ENCODE measurements at regions not wholly inside any gene's neighbourhood (a gene's known extent, or its start where the extent isn't known, plus 50 kb on each side); places are given as distances from the start of the nearest gene placed in this dataset.
"Not testable (repeated sequence)": the region's sequence is repeated elsewhere in the genome, so short reads cannot be mapped to it uniquely, and the experiment has no call there.

- H3K4me2 ChIP-seq (ENCODE audit: low read length), result no peak overlapping the region
- no peaks in the 10 kb centered on the region for H3K27me3 ChIP-seq (ENCODE audit: control insufficient read depth, insufficient read depth, low read length)
- TF ChIP-seq CTCF (IDR thresholded peaks at IDR 0.05), result no peak
- H3K27ac ChIP-seq, result no peak overlapping the region
- no peak overlapping the region for H2AFZ ChIP-seq
- no peaks in the 10 kb centered on the region for H3K9me3 ChIP-seq (ENCODE audit: control insufficient read depth, low read length)
- no peaks in the 10 kb centered on the region for H3K4me1 ChIP-seq
- no peaks in the 10 kb centered on the region for H3K79me2 ChIP-seq
- H3K36me3 ChIP-seq (ENCODE audit: control insufficient read depth, insufficient read depth, low read length), result no peaks in the 10 kb centered on the region
- H3K9ac ChIP-seq, result no peak overlapping the region
- no peak overlapping the region for H3K4me3 ChIP-seq (ENCODE audit: low read depth, low read length)
These were observed 680.6 kb downstream of the TTLL7 start for GRCh38 chr1:83318366-83318765.

- H3K4me3 ChIP-seq (ENCODE audit: low read depth, low read length); H3K27ac ChIP-seq; H3K4me2 ChIP-seq (ENCODE audit: low read length); H3K36me3 ChIP-seq (ENCODE audit: control insufficient read depth, insufficient read depth, low read length); H2AFZ ChIP-seq; H3K9me3 ChIP-seq (ENCODE audit: control insufficient read depth, low read length); H3K79me2 ChIP-seq; H3K27me3 ChIP-seq (ENCODE audit: control insufficient read depth, insufficient read depth, low read length); H3K9ac ChIP-seq; H3K4me1 ChIP-seq: not testable (repeated sequence)
These were observed 683.5 kb downstream of the TTLL7 start for GRCh38 chr1:83315446-83315845.

GRCh38 chr1:83310161-83310560 lies 688.8 kb downstream of the TTLL7 start:
- H3K4me2 ChIP-seq (ENCODE audit: low read length); H3K27ac ChIP-seq; H3K27me3 ChIP-seq (ENCODE audit: control insufficient read depth, insufficient read depth, low read length): not testable (repeated sequence)

GRCh38 chr1:83309035-83309434 lies 689.9 kb downstream of the TTLL7 start:
- not testable (repeated sequence) for H2AFZ ChIP-seq; H3K27me3 ChIP-seq (ENCODE audit: control insufficient read depth, insufficient read depth, low read length); H3K36me3 ChIP-seq (ENCODE audit: control insufficient read depth, insufficient read depth, low read length); H3K4me1 ChIP-seq; H3K9ac ChIP-seq; H3K27ac ChIP-seq; H3K4me2 ChIP-seq (ENCODE audit: low read length); H3K9me3 ChIP-seq (ENCODE audit: control insufficient read depth, low read length); H3K79me2 ChIP-seq; H3K4me3 ChIP-seq (ENCODE audit: low read depth, low read length)

More at GRCh38 chr1:83310161-83310560, 688.8 kb downstream of the TTLL7 start:
- H3K36me3 ChIP-seq (ENCODE audit: control insufficient read depth, insufficient read depth, low read length); H3K9ac ChIP-seq; H2AFZ ChIP-seq; H3K4me1 ChIP-seq; H3K4me3 ChIP-seq (ENCODE audit: low read depth, low read length); H3K79me2 ChIP-seq; H3K9me3 ChIP-seq (ENCODE audit: control insufficient read depth, low read length): not testable (repeated sequence)

- H3K9ac ChIP-seq; H2AFZ ChIP-seq; H3K36me3 ChIP-seq (ENCODE audit: control insufficient read depth, insufficient read depth, low read length); H3K4me2 ChIP-seq (ENCODE audit: low read length); H3K4me1 ChIP-seq; H3K27me3 ChIP-seq (ENCODE audit: control insufficient read depth, insufficient read depth, low read length); H3K9me3 ChIP-seq (ENCODE audit: control insufficient read depth, low read length); H3K79me2 ChIP-seq; H3K4me3 ChIP-seq (ENCODE audit: low read depth, low read length); H3K27ac ChIP-seq: not testable (repeated sequence)
These were observed 692.1 kb downstream of the TTLL7 start for GRCh38 chr1:83306811-83307210.

GRCh38 chr1:83295594-83295993 lies 703.3 kb downstream of the TTLL7 start:
- not testable (repeated sequence) for H3K79me2 ChIP-seq; H3K36me3 ChIP-seq (ENCODE audit: control insufficient read depth, insufficient read depth, low read length); H3K4me2 ChIP-seq (ENCODE audit: low read length); H3K4me3 ChIP-seq (ENCODE audit: low read depth, low read length); H3K27ac ChIP-seq; H3K9me3 ChIP-seq (ENCODE audit: control insufficient read depth, low read length); H3K4me1 ChIP-seq; H3K9ac ChIP-seq; H3K27me3 ChIP-seq (ENCODE audit: control insufficient read depth, insufficient read depth, low read length); H2AFZ ChIP-seq

- not testable (repeated sequence) for H3K4me2 ChIP-seq (ENCODE audit: low read length); H3K27ac ChIP-seq; H3K9me3 ChIP-seq (ENCODE audit: control insufficient read depth, low read length); H3K9ac ChIP-seq; H3K4me1 ChIP-seq; H2AFZ ChIP-seq; H3K27me3 ChIP-seq (ENCODE audit: control insufficient read depth, insufficient read depth, low read length); H3K79me2 ChIP-seq; H3K36me3 ChIP-seq (ENCODE audit: control insufficient read depth, insufficient read depth, low read length); H3K4me3 ChIP-seq (ENCODE audit: low read depth, low read length)
These were observed 711.5 kb downstream of the TTLL7 start for GRCh38 chr1:83287391-83287790.

- H3K4me3 ChIP-seq (ENCODE audit: low read depth, low read length); H3K27ac ChIP-seq; H3K27me3 ChIP-seq (ENCODE audit: control insufficient read depth, insufficient read depth, low read length); H3K4me1 ChIP-seq; H2AFZ ChIP-seq; H3K79me2 ChIP-seq; H3K9ac ChIP-seq; H3K9me3 ChIP-seq (ENCODE audit: control insufficient read depth, low read length); H3K36me3 ChIP-seq (ENCODE audit: control insufficient read depth, insufficient read depth, low read length); H3K4me2 ChIP-seq (ENCODE audit: low read length): not testable (repeated sequence)
These were observed 724.3 kb downstream of the TTLL7 start for GRCh38 chr1:83274656-83275055.

- not testable (repeated sequence) for H3K4me3 ChIP-seq (ENCODE audit: low read depth, low read length); H3K4me1 ChIP-seq; H3K9ac ChIP-seq; H3K27ac ChIP-seq; H2AFZ ChIP-seq; H3K27me3 ChIP-seq (ENCODE audit: control insufficient read depth, insufficient read depth, low read length); H3K36me3 ChIP-seq (ENCODE audit: control insufficient read depth, insufficient read depth, low read length); H3K79me2 ChIP-seq; H3K9me3 ChIP-seq (ENCODE audit: control insufficient read depth, low read length); H3K4me2 ChIP-seq (ENCODE audit: low read length)
These were observed 726.4 kb downstream of the TTLL7 start for GRCh38 chr1:83272484-83272883.

GRCh38 chr1:83271834-83272233 lies 727.1 kb downstream of the TTLL7 start:
- not testable (repeated sequence) for H2AFZ ChIP-seq; H3K4me2 ChIP-seq (ENCODE audit: low read length); H3K27ac ChIP-seq; H3K36me3 ChIP-seq (ENCODE audit: control insufficient read depth, insufficient read depth, low read length); H3K79me2 ChIP-seq; H3K9ac ChIP-seq; H3K4me3 ChIP-seq (ENCODE audit: low read depth, low read length); H3K27me3 ChIP-seq (ENCODE audit: control insufficient read depth, insufficient read depth, low read length); H3K9me3 ChIP-seq (ENCODE audit: control insufficient read depth, low read length); H3K4me1 ChIP-seq

GRCh38 chr1:83270801-83271200 lies 728.1 kb downstream of the TTLL7 start:
- H2AFZ ChIP-seq; H3K79me2 ChIP-seq; H3K4me1 ChIP-seq; H3K9me3 ChIP-seq (ENCODE audit: control insufficient read depth, low read length); H3K27ac ChIP-seq; H3K9ac ChIP-seq; H3K27me3 ChIP-seq (ENCODE audit: control insufficient read depth, insufficient read depth, low read length); H3K36me3 ChIP-seq (ENCODE audit: control insufficient read depth, insufficient read depth, low read length); H3K4me3 ChIP-seq (ENCODE audit: low read depth, low read length); H3K4me2 ChIP-seq (ENCODE audit: low read length): not testable (repeated sequence)

Measured in parathyroid adenoma (tissue), 2 donors.